Neural cell (in vitro differentiated cells): ENCODE measurements at regions not wholly inside any gene's neighbourhood (a gene's known extent, or its start where the extent isn't known, plus 50 kb on each side); places are given as distances from the start of the nearest gene placed in this dataset.

Experiments
- H2AFZ ChIP-seq: fragments of 200-600, 300-800 bp; sonication (generic), shearing (Covaris generic); 2 replicates; pipeline ENCODE4 v1.6.0; 2014; ENCODE audit warnings: low read depth, mild to moderate bottlenecking, antibody characterized with exemption, low read length, moderate library complexity
- H3F3A ChIP-seq: fragments of 200-600 bp; shearing (Covaris generic); 2 replicates; pipeline ENCODE4 v1.6.1; 2016; ENCODE audit warnings: mild to moderate bottlenecking, moderate library complexity, mixed read lengths, antibody characterized with exemption, low read length; ENCODE audit not compliant: insufficient read depth, poor library complexity, severe bottlenecking
- H3K27ac ChIP-seq: fragments of 200-600, 300-800 bp; sonication (generic), shearing (Covaris generic); 2 replicates; pipeline ENCODE4 v1.5.1; 2014; ENCODE audit warnings: mild to moderate bottlenecking, low read length, moderate library complexity
- H3K27me3 ChIP-seq: fragments of 300-800, 200-600 bp; sonication (generic), shearing (Covaris generic); 2 replicates; pipeline ENCODE4 v1.6.0; 2014; ENCODE audit warnings: mild to moderate bottlenecking, low read depth, low read length, moderate library complexity; ENCODE audit not compliant: insufficient read depth
- H3K36me3 ChIP-seq: fragments of 300-800, 200-600 bp; sonication (generic), shearing (Covaris generic); 2 replicates; pipeline ENCODE4 v1.5.1; 2014; ENCODE audit warnings: mild to moderate bottlenecking, antibody characterized with exemption, low read length, moderate library complexity; ENCODE audit not compliant: insufficient read depth
- H3K4me2 ChIP-seq: fragments of 300-800, 200-600 bp; sonication (generic), shearing (Covaris generic); 2 replicates; pipeline ENCODE4 v1.6.0; 2014; ENCODE audit warnings: mild to moderate bottlenecking, low read length
- H3K4me3 ChIP-seq: fragments of 300-800, 200-600 bp; sonication (generic), shearing (Covaris generic); 2 replicates; pipeline ENCODE4 v1.5.1; 2014; ENCODE audit warnings: mild to moderate bottlenecking, low read length, moderate library complexity
- H3K79me2 ChIP-seq: fragments of 200-600 bp; shearing (Covaris generic); replicated peaks from 2 replicates; pipeline ENCODE4 v1.6.0; 2014; ENCODE audit warnings: mild to moderate bottlenecking, low read length, moderate library complexity; ENCODE audit not compliant: insufficient read depth
- H3K9ac ChIP-seq: fragments of 300-800, 200-600 bp; sonication (generic), shearing (Covaris generic); 2 replicates; pipeline ENCODE4 v1.6.1; 2016; ENCODE audit warnings: mild to moderate bottlenecking, low read length, mixed read lengths
- H3K9me2 ChIP-seq: fragments of 200-600 bp; shearing (Covaris generic); 2 replicates; pipeline ENCODE4 v1.6.1; 2016; ENCODE audit warnings: mild to moderate bottlenecking, low read length, mixed read lengths; ENCODE audit not compliant: insufficient read depth
- H3K9me3 ChIP-seq: fragments of 200-600, 300-800 bp; sonication (generic), shearing (Covaris generic); 2 replicates; pipeline ENCODE4 v1.6.1; 2016; ENCODE audit warnings: mild to moderate bottlenecking, mixed run types, low read length, moderate library complexity, mixed read lengths
- H4K20me1 ChIP-seq: fragments of 200-600 bp; shearing (Covaris generic); 2 replicates; pipeline ENCODE4 v1.6.1; 2016; ENCODE audit warnings: mild to moderate bottlenecking, mixed run types; ENCODE audit not compliant: insufficient read depth
- CTCF ChIP-seq: fragments of 450-650 bp; IDR thresholded peaks from 2 replicates; pipeline ENCODE4 v1.5.1; 2014; ENCODE audit warnings: antibody characterized with exemption, mild to moderate bottlenecking, moderate library complexity; ENCODE audit not compliant: poor library complexity, severe bottlenecking
- EP300 ChIP-seq: fragments of 450-650 bp; conservative IDR thresholded peaks from 2 replicates; pipeline ENCODE4 v1.6.1; 2014; ENCODE audit warnings: antibody characterized with exemption, mild to moderate bottlenecking, moderate library complexity; ENCODE audit not compliant: poor library complexity, severe bottlenecking
- EZH2 ChIP-seq: fragments of 200-600, 300-800 bp; shearing (Covaris generic), sonication (generic); IDR thresholded peaks from 2 replicates; pipeline ENCODE4 v1.6.1; 2014; ENCODE audit warnings: antibody characterized with exemption, low read length, borderline replicate concordance, mild to moderate bottlenecking; ENCODE audit not compliant: insufficient read depth, poor library complexity, severe bottlenecking
- MXI1 ChIP-seq: fragments of 450-650 bp; conservative IDR thresholded peaks from 2 replicates; pipeline ENCODE4 v1.6.1; 2014; ENCODE audit warnings: antibody characterized with exemption, mild to moderate bottlenecking; ENCODE audit not compliant: poor library complexity, severe bottlenecking
- POLR2AphosphoS5 ChIP-seq: IDR thresholded peaks from 2 replicates; pipeline ENCODE4 v1.6.1; 2012
- RAD21 ChIP-seq: fragments of 450-650 bp; conservative IDR thresholded peaks from 2 replicates; pipeline ENCODE4 v1.6.1; 2014; ENCODE audit warnings: antibody characterized with exemption, mild to moderate bottlenecking, moderate library complexity
- REST ChIP-seq: IDR thresholded peaks from 2 replicates; pipeline ENCODE4 v1.6.1; 2012; ENCODE audit warnings: borderline replicate concordance
- SMC3 ChIP-seq: fragments of 450-650 bp; conservative IDR thresholded peaks from 2 replicates; pipeline ENCODE4 v1.6.1; 2014; ENCODE audit warnings: antibody characterized with exemption, mild to moderate bottlenecking, moderate library complexity; ENCODE audit not compliant: poor library complexity
- TAF1 ChIP-seq: IDR thresholded peaks from 2 replicates; pipeline ENCODE4 v1.6.1; 2012; ENCODE audit warnings: low read depth

- Histone ChIP-seq H3K4me2 (no peak overlapping the region), H4K20me1 (no peaks in the 10 kb centered on the region), H3K79me2 (no peaks in the 10 kb centered on the region), H2AFZ (no peak overlapping the region), H3K27ac (no peak overlapping the region), H3K27me3 (no peaks in the 10 kb centered on the region), H3K9me3 (no peaks in the 10 kb centered on the region), H3K9ac (no peak overlapping the region), H3F3A (no peaks in the 10 kb centered on the region), H3K36me3 (no peaks in the 10 kb centered on the region), H3K9me2 (no peaks in the 10 kb centered on the region), H3K4me3 (no peak overlapping the region)
- TF ChIP-seq EZH2 = no peak
- no peak for TF ChIP-seq POLR2AphosphoS5
- no peak for TF ChIP-seq TAF1
- TF ChIP-seq CTCF = no peak
- TF ChIP-seq REST = no peak
- no peak for TF ChIP-seq MXI1
- TF ChIP-seq EP300 = no peak
- no peak for TF ChIP-seq RAD21
- TF ChIP-seq SMC3 = no peak
Measured at GRCh38 chr5:113792806-113793205, 279.3 kb downstream of the YTHDC2 start.

GRCh38 chr5:113794981-113795380 is 281.5 kb downstream of the YTHDC2 start:
- H4K20me1 ChIP-seq = no peaks in the 10 kb centered on the region
- no peak overlapping the region for H3K4me2 ChIP-seq
- no peaks in the 10 kb centered on the region for H3K9me3 ChIP-seq
- no peaks in the 10 kb centered on the region for H3K27me3 ChIP-seq
- H3K27ac ChIP-seq = no peak overlapping the region
- no peaks in the 10 kb centered on the region for H3F3A ChIP-seq
- H3K4me3 ChIP-seq = no peak overlapping the region
- TF ChIP-seq POLR2AphosphoS5 = no peak
- no peak for TF ChIP-seq EP300
- TF ChIP-seq REST = no peak
- TF ChIP-seq EZH2 = no peak
- no peak for TF ChIP-seq RAD21
- no peak for TF ChIP-seq CTCF
- no peak for TF ChIP-seq MXI1
- TF ChIP-seq SMC3 = no peak
- no peak for TF ChIP-seq TAF1
- H3K79me2 ChIP-seq = no peaks in the 10 kb centered on the region
- H3K9ac ChIP-seq = no peak overlapping the region
- no peaks in the 10 kb centered on the region for H3K9me2 ChIP-seq
- no peak overlapping the region for H2AFZ ChIP-seq
- no peaks in the 10 kb centered on the region for H3K36me3 ChIP-seq
